GM18909 (cell line): ENCODE measurements at regions not wholly inside any gene's neighbourhood (a gene's known extent, or its start where the extent isn't known, plus 50 kb on each side); places are given as distances from the start of the nearest gene placed in this dataset.
"Not testable (repeated sequence)": the region's sequence is repeated elsewhere in the genome, so short reads cannot be mapped to it uniquely, and the experiment has no call there.

ENCODE experiments used
- ATAC-seq: cut with Tn5 transposase; IDR thresholded peaks from one replicate; pipeline ENCODE4 v1.9.1; 2021; ENCODE audit warnings: mild to moderate bottlenecking; ENCODE audit not compliant: unreplicated experiment, poor library complexity

DNA sequence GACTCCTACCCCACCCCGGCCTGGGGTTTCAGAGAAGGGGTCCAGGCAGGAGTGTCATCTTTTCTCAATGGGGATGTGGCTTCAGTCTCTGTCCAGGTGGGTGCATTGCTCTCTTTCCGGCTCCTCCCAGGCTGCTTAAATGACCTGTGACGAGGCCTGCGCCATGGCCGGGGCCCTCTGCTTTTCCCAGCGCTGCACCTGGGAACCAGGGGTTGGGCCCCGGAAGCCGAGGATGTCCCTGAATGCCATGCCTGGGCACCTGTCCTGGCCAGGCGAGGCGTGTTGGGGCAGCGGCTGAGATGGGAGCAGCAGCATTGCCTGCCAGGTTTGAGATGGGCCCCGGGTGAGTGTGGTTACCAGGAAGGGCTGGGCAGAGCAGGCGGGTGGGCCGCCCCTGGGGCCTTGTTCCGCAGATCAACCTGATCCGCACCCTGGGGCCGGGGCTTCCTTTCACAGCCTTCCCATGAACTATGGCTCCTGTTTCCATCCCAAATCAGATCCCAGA lies 147.4 kb downstream of the SEC14L1 start:
- no peak for ATAC-seq

DNA sequence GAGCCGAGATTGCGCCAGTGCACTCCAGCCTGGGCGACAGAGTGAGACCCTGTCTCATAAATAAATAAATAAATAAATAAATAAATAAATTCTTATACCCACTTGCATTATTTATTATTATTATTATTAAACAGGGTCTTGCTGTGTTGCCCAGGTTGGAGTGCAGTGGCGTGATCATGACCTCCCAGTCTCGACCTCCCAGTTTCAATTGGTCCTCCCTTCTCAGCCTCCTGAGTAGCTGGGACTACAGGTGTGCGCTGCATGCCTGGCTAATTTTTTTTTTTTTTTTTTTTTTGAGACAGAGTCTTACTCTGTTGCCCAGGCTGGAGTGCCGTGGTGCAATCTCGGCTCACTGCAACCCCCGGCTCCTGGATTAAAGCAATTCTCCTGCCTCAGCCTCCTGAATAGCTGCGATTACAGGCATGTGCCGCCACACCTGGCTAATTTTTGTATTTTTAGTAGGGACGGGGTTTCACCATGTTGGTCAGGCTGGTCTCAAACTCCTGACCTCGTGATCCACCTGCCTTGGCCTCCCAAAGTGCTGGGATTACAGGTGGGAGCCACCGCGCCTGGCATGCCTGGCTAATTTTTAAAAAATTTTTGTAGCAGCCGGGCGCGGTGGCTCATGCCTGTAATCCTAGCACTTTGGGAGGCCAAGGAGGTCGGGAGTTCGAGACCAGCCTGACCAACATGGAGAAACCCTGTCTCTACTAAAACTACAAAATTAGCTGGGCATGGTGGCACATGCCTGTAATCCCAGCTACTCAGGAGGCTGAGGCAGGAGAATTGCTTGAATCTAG lies 150.2 kb downstream of the SEC14L1 start:
- ATAC-seq: not testable (repeated sequence)

DNA sequence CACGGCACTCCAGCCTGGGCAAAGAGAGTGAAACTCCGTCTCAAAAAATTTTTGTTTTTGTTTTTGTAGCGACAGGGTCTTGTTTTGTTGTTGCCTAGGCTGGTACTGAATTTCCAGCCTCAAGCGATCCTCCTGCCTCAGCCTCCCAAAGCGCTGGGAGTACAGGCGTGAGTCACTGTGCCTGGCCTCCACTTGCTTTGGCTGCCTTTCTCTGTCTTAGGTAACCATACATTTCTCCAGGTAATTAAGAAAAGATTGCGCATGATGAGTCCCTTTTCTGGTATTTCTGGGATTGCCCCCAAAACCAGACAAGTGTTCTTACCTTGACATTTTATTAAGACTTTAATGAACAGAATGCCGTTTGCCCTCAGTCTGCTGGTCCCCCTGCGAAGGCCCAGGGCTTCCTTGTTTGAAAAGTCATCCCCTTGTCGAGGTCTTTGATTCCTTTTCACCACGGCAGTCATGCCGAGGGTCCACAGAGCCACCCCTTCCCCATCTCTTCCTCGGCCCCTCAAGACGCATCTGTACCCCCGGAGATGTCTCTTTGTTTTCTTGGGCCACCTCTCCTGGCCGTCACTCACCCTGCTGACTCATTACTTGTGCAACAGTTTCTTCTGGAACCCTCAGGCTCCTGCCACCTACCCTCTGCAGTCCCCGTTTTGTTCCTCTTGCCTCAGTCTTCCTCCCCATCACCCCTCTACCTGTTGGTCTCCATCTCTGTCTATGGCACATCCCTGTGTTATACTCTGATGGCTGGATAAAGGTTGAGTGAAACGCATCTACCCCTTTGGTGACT lies 151.0 kb downstream of the SEC14L1 start:
- no peak for ATAC-seq

DNA sequence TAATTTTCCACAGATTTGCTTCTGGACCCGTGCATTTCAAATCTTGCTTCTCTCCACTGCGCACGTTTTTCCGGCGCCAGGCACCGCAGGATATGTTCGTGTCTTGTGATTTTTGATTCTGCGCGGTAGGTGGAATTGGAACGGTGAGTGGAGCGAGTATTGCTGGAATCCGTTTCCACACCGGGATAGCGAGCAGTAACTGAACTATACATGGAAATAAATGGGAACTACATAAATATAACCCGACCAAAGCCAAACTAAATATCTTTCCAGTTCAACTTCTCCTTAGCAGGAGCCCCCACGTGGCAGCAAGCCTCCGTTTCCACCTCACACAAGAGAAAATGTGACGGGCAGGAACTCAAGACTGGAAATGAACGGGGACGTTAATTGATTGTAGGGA lies 154.0 kb downstream of the SEC14L1 start:
- ATAC-seq: no peak

DNA sequence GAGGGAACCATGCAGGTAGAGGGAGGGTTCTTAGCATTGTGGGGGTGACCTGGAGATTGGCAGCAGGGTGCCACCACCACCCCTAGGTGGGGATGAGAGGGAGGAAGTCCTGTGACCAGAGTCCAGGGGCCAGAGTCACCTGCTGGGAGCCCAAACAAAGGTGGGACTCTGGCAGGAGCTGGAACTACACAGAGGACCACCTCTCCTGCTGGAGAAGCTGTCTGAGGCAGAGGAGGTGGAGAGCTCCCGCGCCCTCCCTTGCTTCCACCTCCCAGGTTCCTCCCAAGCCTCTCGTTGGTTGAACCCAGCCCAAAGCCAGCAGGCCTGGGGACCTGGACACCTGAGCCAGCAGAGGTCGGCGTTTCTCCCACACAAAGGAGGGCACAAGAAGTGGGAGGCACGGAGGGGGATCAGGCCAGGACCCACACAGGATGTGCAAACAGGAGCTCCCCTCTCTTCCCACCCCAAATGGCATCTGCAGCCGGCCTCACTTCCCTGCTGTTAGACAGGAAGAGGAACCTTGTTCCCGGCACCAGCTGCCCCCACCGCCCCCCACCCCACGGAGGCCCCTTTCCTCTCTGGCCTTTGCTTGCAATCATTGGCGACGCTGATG lies 154.6 kb downstream of the SEC14L1 start:
- ATAC-seq: no peak

DNA sequence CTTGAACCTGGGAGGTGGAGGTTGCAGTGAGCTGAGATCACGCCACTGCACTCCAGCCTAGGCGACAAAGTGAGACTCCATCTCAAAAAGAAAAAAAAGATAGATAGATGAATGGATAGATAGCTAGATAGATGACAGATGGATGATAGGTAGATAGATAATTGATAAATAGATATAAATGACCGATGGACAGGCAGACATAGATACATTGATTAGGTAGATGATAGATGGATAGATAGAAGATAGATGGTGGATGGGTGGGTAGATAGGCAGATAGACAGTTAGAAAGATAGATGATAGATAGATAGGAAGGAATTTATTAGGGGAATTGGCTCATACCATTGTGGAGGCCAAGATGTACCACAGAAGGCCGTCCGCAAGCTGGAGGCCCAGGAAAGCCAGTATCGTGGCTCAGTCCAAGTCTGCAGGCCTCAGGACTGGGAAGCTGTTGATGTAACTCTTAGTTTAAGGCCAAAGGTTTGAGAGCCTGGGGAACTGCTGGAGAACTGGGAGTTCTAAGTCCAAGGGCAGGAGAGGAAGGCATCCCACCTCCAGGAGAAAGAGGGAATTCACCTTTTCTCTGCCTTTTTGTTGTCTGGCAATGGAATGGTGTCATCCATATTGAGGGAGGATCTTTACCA lies 156.1 kb downstream of the SEC14L1 start:
- ATAC-seq: no peak

DNA sequence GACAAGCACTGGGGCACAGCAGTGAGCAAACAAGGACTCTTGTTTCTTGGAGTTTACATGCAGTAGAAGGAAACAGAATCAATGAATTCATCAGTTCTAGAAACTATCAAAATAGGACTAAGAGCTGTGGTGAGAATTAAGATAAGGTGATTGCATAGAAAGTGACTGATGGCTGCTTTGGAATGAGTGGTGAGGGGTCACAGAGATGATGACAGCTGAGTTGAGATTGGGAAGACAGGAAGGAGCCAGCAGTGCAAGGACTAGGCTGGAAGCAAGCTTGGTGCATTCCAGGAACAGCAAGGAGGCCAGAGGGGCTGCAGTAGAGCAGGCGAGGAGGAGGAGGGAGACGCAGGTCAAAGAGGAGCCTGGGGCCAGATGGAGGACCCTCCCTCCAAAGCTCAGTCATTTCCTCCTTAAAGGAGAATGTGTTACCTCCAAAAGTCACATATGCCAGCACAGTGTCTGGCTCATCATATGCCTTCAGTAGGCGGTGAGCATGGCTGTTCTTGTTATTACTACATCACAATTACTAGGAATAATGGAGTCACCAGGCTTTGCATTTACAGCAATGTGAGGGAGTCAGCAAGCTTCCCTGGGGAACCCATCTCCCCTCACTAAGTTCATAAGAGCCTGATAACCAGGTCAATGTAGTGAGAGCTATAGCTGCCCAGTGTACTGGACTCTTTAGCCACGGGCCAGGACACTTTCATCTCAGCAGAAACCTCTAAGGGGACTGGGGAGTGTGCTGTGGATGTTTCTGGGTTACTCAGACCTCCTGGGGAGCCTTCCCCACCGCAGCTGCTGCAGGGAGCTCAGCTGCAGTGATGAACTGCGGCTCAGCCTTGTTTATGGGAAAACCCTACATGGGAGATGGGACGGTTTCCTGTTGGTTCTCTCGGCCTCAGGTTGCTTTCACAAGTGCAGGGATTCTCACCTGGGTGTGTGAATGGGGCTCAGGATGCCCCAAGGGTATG lies 157.2 kb downstream of the SEC14L1 start:
- no peak for ATAC-seq

DNA sequence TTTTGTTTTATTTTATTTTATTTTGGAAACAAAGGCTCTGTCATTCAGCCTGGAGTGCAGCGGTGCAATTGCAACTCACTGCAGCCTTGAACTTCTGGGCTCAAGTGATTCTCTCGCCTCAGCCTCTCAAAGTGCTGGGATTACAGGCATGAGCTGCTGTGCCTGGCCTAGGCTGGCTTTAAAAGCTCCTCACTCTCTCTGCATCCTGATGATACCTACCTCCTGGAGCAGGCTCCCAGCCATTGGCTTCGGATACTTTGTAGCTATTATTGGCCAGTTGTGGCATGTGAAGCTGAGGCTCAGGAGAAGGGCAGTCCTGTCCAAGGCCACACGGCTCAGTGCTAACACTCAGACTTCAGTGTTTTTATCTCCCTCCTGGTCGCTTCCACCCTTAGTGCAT lies 158.0 kb downstream of the SEC14L1 start:
- no peak for ATAC-seq

DNA sequence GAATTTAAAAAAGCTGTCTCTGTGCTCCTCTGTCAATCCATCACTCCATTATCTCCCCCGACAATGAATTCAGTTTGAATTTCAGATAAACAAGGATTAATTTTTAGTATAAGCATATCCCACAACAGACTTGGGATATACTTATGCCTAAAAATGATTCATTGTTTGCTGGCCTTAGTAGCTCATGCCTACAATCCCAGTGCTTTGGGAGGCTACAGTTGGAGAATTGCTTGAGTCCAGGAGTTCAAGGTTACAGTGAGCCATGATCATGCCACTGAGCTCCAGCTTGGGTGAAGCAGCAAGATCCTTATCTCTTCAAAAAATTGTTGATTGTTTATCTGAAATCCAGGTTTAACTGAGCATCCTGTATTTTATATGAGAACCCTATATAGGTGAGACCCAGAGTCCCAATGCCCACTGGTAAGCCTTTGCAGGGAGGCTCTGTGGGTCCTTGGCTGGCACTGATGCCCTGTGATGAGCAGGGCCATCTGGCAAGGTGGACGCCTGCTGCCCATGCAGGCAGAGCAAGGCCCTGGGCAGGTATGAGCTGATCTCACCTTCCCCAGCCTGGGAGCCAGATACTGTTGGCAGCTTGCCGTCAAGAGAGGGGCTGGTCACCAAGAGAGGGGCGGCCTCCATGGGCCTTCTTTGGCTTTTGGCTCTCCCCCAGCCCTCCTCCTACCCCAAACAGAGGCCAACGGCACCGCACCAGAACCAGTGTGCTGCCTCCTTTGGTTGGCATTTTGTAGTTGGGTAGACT lies 158.7 kb downstream of the SEC14L1 start:
- no peak for ATAC-seq

DNA sequence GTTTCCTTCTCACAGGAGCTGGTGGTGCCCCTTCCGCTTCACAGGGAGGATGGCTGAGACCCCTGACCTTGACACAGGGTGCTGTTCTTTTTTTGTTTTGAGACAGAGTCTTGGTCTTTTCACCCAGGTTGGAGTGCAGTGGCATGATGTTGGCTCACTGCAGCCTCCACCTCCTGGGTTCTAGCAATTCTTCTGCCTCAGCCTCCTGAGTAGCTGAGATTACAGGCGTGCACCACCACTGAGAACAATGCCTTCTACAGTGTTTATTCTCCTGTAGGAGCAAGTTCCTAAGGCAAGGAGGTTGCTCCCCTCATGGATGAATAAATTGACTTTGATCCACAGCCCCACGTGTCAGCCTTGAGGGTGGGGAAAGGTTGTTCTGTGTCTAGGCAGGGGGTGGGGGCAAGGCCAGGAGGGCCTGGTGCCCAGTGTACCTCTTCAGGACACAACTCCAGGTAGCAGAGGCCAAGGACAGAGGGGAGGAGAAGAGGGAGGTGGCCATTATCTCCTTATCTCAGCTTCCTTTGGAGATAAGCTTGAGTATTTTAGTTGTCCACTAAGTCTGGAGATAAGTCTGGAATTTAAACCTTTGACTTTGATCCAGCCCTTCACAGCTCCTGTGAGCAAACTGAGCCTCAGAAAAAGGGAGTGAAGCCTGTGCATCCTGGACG lies 159.4 kb downstream of the SEC14L1 start:
- ATAC-seq: no peak

DNA sequence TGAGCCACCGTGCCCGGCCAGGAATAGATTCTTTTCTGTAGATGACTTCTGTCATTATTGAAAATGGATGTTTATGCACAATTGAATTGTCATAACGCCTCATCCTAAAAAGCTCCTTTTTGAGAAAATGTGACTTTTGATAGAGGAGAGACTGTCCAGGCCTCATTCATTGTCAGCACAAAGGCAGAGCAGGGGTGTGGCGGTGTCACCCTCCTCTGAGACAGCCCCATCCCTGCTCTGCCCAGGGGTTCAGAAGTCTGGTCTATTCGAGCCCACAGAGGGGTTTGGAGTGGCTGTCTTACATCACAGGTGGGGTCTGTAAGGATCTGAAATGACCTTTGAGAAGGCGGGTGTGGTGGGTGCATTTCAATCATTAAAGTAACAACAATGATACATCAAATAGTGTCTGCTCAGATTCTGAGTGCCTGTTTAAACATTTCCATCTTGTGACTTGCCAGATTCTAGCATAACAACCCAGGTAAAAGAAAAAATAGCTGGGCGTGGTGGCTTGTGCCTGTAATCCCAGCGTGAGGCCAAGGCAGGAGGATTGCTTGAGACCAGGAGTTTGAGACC lies 161.0 kb downstream of the SEC14L1 start:
- ATAC-seq: no peak

DNA sequence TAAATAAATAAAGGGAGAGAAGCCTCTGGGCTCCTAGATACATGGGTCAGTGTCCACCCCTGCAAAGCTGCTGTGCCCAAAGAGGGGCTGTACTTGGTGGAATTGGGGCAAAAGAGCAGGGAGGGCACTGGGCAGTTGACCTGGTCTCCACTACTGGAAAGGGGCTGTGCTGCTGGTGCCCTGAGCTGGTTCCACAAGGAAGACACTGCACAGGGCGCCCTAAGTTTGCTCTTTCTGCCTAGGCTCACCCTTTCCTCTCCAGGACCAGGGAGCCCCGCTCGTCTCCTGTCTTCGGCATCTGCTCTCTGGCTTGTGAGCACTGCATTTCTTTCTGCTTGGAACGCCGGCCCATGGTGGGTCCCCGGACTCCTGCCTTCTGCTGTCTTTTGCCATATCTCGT lies 161.9 kb downstream of the SEC14L1 start:
- no peak for ATAC-seq

DNA sequence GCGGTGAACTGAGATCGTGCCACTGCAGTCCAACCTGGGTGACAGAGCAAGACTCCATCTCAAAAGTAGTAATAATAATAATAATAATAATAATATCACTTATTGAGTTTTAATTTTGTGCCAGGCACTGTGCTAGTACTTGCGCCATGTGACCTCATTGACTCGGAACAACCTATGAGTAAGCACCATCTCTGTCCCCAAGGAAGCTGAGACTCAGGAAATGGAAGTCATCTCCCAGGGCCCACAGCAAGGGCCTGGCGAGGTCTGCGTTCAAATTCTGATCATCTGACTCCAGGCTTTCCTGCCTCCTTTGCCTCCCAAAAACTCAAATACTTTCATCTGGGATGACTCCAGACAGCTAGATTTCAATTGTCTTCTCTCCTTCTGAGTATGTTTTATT lies 162.9 kb downstream of the SEC14L1 start:
- ATAC-seq: no peak

DNA sequence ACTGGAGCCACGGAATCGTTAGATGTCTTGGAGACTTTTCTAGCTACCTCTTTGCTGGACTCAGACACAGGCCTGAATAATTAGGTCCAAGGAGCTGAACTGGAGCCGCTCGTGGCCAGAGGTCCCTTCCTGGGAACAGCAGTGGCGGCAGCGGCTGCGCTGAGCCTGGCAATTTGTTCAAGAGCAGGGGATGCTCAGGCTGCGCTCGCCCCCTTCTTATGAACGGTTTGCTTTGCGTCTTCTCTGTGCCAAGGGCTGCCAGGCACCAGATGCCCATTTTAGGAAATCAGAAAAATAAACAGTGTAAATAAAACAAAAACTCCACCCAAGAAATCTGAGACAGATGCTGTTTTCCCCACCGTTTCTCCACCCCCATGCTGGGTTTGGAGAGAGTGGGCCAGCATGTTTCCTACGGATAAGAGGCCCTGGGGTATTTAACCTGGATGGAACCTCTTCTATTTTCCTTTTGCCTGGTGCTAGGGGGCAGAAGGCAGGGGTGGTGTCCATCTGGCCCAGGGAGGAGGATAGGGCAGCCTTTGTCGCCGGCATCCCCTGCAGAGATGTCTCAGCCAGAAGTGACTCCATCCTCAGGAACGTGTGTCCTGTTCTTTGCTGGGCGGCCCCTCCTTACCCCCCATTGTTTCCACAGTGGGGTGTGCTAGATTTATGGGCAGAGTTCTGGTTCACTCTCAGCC lies 163.4 kb downstream of the SEC14L1 start:
- ATAC-seq: no peak

DNA sequence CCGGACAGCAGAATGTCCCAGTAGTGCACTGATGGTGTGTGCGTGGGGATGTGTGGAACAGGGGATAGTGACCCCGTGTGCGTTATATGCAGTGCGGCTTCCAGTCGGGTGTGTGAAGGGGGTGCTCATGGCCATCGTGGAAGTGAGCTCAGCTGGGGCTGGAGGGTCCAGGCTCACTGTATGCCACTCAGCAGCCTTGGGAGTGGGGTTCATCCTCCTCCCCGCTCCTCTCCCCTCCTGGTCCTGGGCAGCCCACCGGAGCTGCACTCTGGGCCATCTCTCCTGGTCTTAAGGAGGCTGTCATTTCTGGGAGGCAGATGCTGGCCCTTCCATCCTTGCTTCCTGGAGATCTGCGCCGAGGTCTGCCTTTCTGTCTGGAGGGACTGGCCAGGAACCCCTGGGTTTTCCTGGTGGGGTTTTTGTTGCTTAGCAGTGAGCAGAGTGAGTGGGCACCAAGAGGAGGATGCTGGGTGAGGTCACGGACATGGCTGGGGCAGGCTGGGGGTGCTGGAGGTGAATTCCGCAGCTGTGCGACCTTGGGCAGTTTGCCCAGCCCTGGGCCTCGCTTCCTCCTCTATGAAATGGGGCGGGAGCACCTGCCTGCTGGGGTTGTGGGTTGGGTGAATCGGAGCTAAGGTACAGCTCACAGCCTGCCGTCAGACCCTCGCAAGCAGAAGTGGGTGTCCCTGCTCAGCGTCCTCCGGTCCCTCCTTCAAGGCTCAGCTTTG lies 164.1 kb downstream of the SEC14L1 start:
- no peak for ATAC-seq

DNA sequence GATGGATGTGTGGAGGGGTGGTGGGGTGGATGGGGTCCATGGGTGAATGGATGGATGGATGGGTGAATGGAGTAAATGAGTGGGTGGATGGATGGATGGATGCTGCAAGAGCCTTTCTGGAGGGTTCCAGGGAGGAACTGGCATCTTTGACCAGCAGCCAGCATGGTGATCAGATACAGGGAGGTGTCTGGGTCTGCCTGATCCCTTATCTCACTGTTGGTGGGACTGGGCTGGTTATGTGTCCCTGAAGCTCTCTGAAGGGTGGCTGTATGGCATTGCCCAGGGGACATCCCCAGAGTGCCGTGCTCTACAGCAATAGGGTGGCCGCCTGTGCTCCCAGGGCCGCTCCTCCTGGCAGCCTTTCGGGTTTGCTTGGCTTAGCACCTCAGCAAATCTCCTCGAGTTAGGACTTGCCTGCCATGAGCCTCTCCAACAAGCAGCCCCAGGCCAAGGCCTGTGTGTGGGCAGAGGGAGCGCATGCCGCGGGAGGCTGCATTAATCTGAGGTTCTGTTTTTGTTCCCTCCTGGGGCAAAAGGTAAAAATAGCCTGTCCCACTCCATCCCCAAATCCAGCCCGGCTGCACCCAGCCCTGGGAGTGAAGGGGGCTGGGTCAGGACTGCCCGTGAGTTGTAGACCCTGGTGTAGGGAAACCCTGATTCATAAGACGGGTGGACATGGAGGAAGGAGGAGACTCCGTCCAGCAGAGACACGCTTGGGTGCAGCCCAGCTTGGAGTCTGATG lies 165.4 kb downstream of the SEC14L1 start:
- no peak for ATAC-seq
